Spleen (tissue), 11 donors: ENCODE measurements at regions not wholly inside any gene's neighbourhood (a gene's known extent, or its start where the extent isn't known, plus 50 kb on each side); places are given as distances from the start of the nearest gene placed in this dataset.

Source experiments
- DNase-seq: peaks from one replicate; pipeline ENCODE4 v3.0.0-alpha.2; 2020
- H3K27ac ChIP-seq, 8 donors: fragments of 200-600 bp; sonication (generic) in 7 of 8; 1 replicate in 4 of 8; 2 replicates in 4 of 8; pipeline versions ENCODE4 v1.5.0 to v1.8.0; 2016 to 2021; ENCODE audit warnings: inconsistent platforms in 4 of 8, mild to moderate bottlenecking in 4 of 8, moderate library complexity in 1 of 8
- H3K27me3 ChIP-seq, 7 donors: fragments of 200-600 bp; sonication (generic) in 6 of 7; replicated peaks in 1 of 7; 1 replicate in 4 of 7; 2 replicates in 3 of 7; pipeline versions ENCODE4 v1.5.0 to v1.8.0; 2016 to 2021; ENCODE audit warnings: inconsistent platforms in 3 of 7, mild to moderate bottlenecking in 1 of 7
- H3K36me3 ChIP-seq, 6 donors: fragments of 200-600 bp; sonication (generic) in 5 of 6; 1 replicate in 4 of 6; 2 replicates in 2 of 6; pipeline versions ENCODE4 v1.5.0 to v1.8.0; 2016 to 2021; ENCODE audit warnings: inconsistent platforms in 2 of 6
- H3K4me1 ChIP-seq, 6 donors: fragments of 200-600 bp; sonication (generic) in 5 of 6; 1 replicate in 3 of 6; 2 replicates in 3 of 6; pipeline versions ENCODE4 v1.5.0 to v1.8.0; 2016 to 2021; ENCODE audit warnings: inconsistent platforms in 3 of 6
- H3K4me3 ChIP-seq, 8 donors: fragments of 200-600 bp; sonication (generic) in 7 of 8; 1 replicate in 4 of 8; 2 replicates in 4 of 8; pipeline versions ENCODE4 v1.5.0 to v1.8.0; 2016 to 2021; ENCODE audit warnings: inconsistent platforms in 4 of 8, mild to moderate bottlenecking in 4 of 8, moderate library complexity in 2 of 8
- H3K9me3 ChIP-seq, 8 donors: fragments of 200-600 bp; sonication (generic) in 7 of 8; 1 replicate in 4 of 8; 2 replicates in 4 of 8; pipeline versions ENCODE4 v1.5.0 to v1.8.0; 2016 to 2021; ENCODE audit warnings: inconsistent platforms in 4 of 8
- POLR2A ChIP-seq, 3 donors: fragments of 450-650 bp; IDR thresholded peaks; one replicate each; pipeline ENCODE4 v1.5.1; 2017; ENCODE audit warnings: antibody characterized with exemption in 3 of 3, mild to moderate bottlenecking in 1 of 3
- POLR2AphosphoS5 ChIP-seq, 3 donors: sonication (generic); formaldehyde crosslinking; IDR thresholded peaks; one replicate each; pipeline ENCODE4 v1.5.1; 2017; ENCODE audit warnings: antibody characterized with exemption in 3 of 3
- WGBS, 5 donors: extraction: QIAGEN DNeasy Blood & Tissue Kit in 3 of 5; methylation state at CpG; one replicate each; pipeline versions ENCODE4 v1.1.5 to v1.1.7; 2013 to 2018; 5-methylcytosine and 5-hydroxymethylcytosine counted together
- intact Hi-C: fragments of 100-400 bp; cut with DNase I; formaldehyde crosslinking; loops from one replicate; pipeline ENCODE4 v1.15.0; 2023; ENCODE audit warnings: low total_unique reads
- TF ChIP-seq, protein P1 (sequence below), 11 experiments: fragments of 200-600 bp in 7 of 11; fragments of 450-650 bp in 4 of 11; sonication (generic) in 4 of 11; IDR thresholded peaks in 8 of 11; conservative IDR thresholded peaks in 3 of 11; 1 replicate in 7 of 11; 2 replicates in 4 of 11; pipeline versions ENCODE4 v1.4.0 to v1.8.0; 2016 to 2021; ENCODE audit warnings: antibody characterized with exemption in 11 of 11, inconsistent platforms in 4 of 11, mild to moderate bottlenecking in 1 of 11
- donor health status: healthy with polysubstance abuse.
- donor health status: DM: no; HTN: no; CAD: no; lungs with moderate emphysema.
- donor health status: DM: no; HTN: no; CAD: no.
- donor health status: Bipolar disorder and iron deficiency.
- donor health status: healthy.
- donor health status: DM: no; HTN: no; CAD: no.
- donor health status: DM: yes; HTN: yes; CAD: no.

DNA sequence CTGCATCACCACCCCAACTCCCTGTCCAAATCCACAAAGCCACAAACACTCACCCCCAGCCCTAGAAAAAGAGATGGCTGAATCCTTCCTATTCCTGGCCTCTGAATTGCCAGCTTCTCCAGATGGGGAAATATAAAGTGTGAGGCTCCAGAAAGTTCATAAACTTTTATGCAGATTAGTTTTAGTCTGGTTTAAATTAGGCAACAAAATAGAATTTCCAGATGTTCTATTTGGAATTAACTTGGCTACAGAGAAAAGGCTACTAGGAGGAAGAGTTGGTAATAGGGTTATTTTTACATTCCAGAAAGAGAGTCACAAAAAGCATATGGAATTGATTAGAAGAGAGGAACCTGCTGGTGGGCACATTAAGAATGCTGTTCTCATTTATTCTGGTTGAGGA lies 56.0 kb downstream of the EN1 start:
- intact Hi-C loops: no loop called here
- peaks cover 0 to 64% (median 0%) of the 10 kb centered on the region in 7 donors for H3K27me3 ChIP-seq
- H3K27ac ChIP-seq: no peak overlapping the region
- TF ChIP-seq, protein P1, sequence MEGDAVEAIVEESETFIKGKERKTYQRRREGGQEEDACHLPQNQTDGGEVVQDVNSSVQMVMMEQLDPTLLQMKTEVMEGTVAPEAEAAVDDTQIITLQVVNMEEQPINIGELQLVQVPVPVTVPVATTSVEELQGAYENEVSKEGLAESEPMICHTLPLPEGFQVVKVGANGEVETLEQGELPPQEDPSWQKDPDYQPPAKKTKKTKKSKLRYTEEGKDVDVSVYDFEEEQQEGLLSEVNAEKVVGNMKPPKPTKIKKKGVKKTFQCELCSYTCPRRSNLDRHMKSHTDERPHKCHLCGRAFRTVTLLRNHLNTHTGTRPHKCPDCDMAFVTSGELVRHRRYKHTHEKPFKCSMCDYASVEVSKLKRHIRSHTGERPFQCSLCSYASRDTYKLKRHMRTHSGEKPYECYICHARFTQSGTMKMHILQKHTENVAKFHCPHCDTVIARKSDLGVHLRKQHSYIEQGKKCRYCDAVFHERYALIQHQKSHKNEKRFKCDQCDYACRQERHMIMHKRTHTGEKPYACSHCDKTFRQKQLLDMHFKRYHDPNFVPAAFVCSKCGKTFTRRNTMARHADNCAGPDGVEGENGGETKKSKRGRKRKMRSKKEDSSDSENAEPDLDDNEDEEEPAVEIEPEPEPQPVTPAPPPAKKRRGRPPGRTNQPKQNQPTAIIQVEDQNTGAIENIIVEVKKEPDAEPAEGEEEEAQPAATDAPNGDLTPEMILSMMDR (IDR thresholded peaks at IDR 0.05 in 8 of 11, conservative IDR thresholded peaks at IDR 0.05 in 3 of 11): no peak
- H3K9me3 ChIP-seq: no peaks in the 10 kb centered on the region
- H3K4me3 ChIP-seq: no peak overlapping the region
- no peak for DNase-seq
- H3K4me1 ChIP-seq: no peaks in the 10 kb centered on the region
- H3K36me3 ChIP-seq: no peaks in the 10 kb centered on the region

DNA sequence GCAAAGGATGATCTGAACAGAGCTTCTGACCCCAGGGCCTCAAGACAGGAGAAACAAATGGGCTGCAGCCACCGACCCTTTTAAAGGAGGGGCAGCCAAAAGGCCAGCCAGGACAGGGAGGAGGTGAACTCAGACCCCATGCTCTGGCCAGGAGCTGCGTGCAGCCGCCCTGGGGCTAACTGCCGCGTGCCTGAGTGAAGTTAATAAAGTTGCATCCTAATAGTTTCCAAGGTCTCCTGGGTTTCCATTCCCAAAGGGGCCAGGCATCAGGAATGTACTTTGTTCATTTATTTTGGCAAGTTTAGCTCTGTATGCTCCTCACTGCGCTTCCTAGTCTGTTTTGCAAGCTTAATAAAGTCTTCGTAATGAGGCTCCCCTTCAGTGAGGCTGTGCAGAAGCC lies 60.7 kb downstream of the EN1 start:
- WGBS, 5 donors: 42 to 55% (median 50%) methylated on average over 7 of the region's 7 CpGs
- Histone ChIP-seq H3K27ac (no peak overlapping the region), H3K36me3 (no peaks in the 10 kb centered on the region), H3K4me3 (no peak overlapping the region), H3K27me3 (peaks cover 0 to 44% (median 0%) of the 10 kb centered on the region in 7 donors), H3K9me3 (no peaks in the 10 kb centered on the region), H3K4me1 (no peaks in the 10 kb centered on the region)
- no peak for TF ChIP-seq POLR2A (IDR thresholded peaks at IDR 0.05)
- TF ChIP-seq POLR2AphosphoS5 (IDR thresholded peaks at IDR 0.05): no peak
- intact Hi-C loops: no loop called here
- DNase-seq: no peak

DNA sequence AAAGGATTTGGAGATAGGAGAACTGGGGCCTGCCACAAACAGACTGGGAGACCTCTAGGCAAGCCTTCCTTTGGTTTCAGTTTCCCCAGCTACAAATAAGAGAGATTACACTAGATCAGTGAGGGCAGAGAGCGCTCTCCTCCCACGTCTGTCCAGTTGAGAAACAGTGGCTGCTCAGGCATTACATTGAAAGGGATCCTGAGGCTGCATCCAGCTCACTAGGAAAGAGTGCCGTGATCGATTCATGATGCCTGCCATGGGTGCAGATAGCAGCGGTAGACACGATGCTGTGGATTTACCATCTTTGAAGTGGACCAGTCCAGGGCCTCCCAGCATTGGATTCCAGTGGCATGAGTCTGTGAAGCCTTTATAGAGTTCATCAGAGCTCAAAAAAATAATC lies 62.6 kb downstream of the EN1 start:
- peaks cover 0 to 43% (median 0%) of the 10 kb centered on the region in 7 donors for H3K27me3 ChIP-seq
- H3K36me3 ChIP-seq: no peaks in the 10 kb centered on the region
- H3K4me1 ChIP-seq: no peaks in the 10 kb centered on the region
- intact Hi-C loops: no loop called here
- TF ChIP-seq POLR2AphosphoS5 (IDR thresholded peaks at IDR 0.05) (no peak), POLR2A (IDR thresholded peaks at IDR 0.05) (no peak)
- TF ChIP-seq, protein P1 (IDR thresholded peaks at IDR 0.05 in 8 of 11, conservative IDR thresholded peaks at IDR 0.05 in 3 of 11): no peak
- H3K9me3 ChIP-seq: peaks cover 0 to 5% (median 0%) of the 10 kb centered on the region in 8 donors
- 71 to 82% (median 81%) methylated on average over 6 of the region's 6 CpGs for WGBS, 5 donors
- H3K27ac ChIP-seq: no peak overlapping the region
- H3K4me3 ChIP-seq: no peak overlapping the region
- no peak for DNase-seq

DNA sequence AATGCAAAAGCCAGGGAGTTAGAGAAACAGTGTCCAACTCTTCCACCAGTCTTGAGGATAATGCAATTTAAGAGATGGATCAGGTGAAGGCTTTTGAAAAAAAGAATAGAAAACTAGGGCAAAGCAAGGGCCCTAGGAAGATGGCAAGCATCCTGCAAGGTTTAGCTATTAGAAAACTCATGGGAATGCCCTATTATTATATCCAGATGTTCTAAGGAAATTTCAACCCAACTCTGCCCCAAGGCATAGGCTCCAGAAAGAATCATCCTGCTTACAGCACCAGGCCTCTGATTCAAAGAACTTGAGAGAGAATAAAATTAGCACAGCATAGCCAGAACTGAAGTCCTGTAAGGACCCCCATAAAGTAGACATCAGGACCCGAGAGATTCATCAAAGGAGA lies 68.1 kb downstream of the EN1 start:
- Histone ChIP-seq H3K27me3 (peaks cover 0 to 40% (median 25%) of the 10 kb centered on the region in 7 donors), H3K36me3 (no peaks in the 10 kb centered on the region), H3K27ac (no peak overlapping the region), H3K4me1 (peaks cover 0 to 10% (median 0%) of the 10 kb centered on the region in 6 donors), H3K9me3 (peaks cover 0 to 5% (median 0%) of the 10 kb centered on the region in 8 donors), H3K4me3 (no peak overlapping the region)
- no peak for TF ChIP-seq POLR2A (IDR thresholded peaks at IDR 0.05)
- TF ChIP-seq POLR2AphosphoS5 (IDR thresholded peaks at IDR 0.05): no peak
- TF ChIP-seq, protein P1 (IDR thresholded peaks at IDR 0.05 in 8 of 11, conservative IDR thresholded peaks at IDR 0.05 in 3 of 11): no peak
- intact Hi-C loops: no loop called here
- WGBS, 5 donors: 21 to 60% (median 50%) methylated on average over 1 of the region's 1 CpG
- no peak for DNase-seq
